Mammary epithelial cell (primary cell): ENCODE measurements at regions not wholly inside any gene's neighbourhood (a gene's known extent, or its start where the extent isn't known, plus 50 kb on each side); places are given as distances from the start of the nearest gene placed in this dataset.

ENCODE experiments used
- EZH2 ChIP-seq: IDR thresholded peaks from 2 replicates; pipeline ENCODE4 v1.6.1; 2012; ENCODE audit warnings: low read length, inconsistent platforms, borderline replicate concordance
- TF ChIP-seq, protein P1 (sequence below), 2 donors: IDR thresholded peaks in 1 of 2; conservative IDR thresholded peaks in 1 of 2; 2 replicates each; pipeline ENCODE4 v1.5.1; 2011 to 2012; ENCODE audit warnings: inconsistent platforms in 2 of 2, low read length in 2 of 2, mild to moderate bottlenecking in 2 of 2, control low read depth in 1 of 2, low read depth in 1 of 2; ENCODE audit not compliant: insufficient read depth in 1 of 2; ENCODE audit errors: extremely low read depth in 1 of 2

DNA sequence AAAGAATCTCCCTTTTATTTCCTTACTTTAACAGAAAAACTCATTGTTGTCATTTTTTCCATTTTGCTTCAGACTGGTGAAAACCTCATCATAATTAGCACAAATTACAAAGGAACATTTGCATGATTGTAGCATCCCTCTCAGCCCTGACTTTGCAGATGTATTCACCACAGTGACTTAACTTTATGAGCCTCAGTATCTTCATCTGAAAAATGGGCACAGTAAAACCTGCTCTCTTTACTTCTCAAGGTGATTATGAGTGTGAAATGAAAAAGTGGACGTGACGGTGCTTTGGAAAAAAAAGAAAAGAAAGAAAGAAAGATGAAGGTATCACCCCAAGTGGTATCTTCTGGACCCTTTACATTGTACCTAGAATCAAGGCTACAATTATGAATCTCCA lies 193.4 kb upstream of the TOX3 start:
- TF ChIP-seq, protein P1, sequence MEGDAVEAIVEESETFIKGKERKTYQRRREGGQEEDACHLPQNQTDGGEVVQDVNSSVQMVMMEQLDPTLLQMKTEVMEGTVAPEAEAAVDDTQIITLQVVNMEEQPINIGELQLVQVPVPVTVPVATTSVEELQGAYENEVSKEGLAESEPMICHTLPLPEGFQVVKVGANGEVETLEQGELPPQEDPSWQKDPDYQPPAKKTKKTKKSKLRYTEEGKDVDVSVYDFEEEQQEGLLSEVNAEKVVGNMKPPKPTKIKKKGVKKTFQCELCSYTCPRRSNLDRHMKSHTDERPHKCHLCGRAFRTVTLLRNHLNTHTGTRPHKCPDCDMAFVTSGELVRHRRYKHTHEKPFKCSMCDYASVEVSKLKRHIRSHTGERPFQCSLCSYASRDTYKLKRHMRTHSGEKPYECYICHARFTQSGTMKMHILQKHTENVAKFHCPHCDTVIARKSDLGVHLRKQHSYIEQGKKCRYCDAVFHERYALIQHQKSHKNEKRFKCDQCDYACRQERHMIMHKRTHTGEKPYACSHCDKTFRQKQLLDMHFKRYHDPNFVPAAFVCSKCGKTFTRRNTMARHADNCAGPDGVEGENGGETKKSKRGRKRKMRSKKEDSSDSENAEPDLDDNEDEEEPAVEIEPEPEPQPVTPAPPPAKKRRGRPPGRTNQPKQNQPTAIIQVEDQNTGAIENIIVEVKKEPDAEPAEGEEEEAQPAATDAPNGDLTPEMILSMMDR (conservative IDR thresholded peaks at IDR 0.05 in 1 of 2, IDR thresholded peaks at IDR 0.05 in 1 of 2; ENCODE audit: extremely low read depth in 1 of 2, insufficient read depth in 1 of 2, low read depth in 1 of 2, low read length in 2 of 2): no peak
- no peak for TF ChIP-seq EZH2
